Brain microvascular endothelial cell (primary cell): ENCODE measurements at regions not wholly inside any gene's neighbourhood (a gene's known extent, or its start where the extent isn't known, plus 50 kb on each side); places are given as distances from the start of the nearest gene placed in this dataset.

ENCODE experiments used
- DNase-seq: peaks from one replicate; pipeline ENCODE4 v3.0.0-alpha.2; 2020
- H3K27ac ChIP-seq: fragments of 250-450 bp; sonication (Bioruptor Pico); 2 replicates; pipeline ENCODE4 v1.5.1; 2020; ENCODE audit warnings: mild to moderate bottlenecking, moderate library complexity
- H3K27me3 ChIP-seq: fragments of 250-450 bp; sonication (Bioruptor Pico); replicated peaks from 2 replicates; pipeline ENCODE4 v1.5.1; 2020; ENCODE audit warnings: mild to moderate bottlenecking
- H3K36me3 ChIP-seq: fragments of 250-450 bp; sonication (Bioruptor Pico); replicated peaks from 2 replicates; pipeline ENCODE4 v1.5.1; 2020; ENCODE audit warnings: mild to moderate bottlenecking
- H3K4me3 ChIP-seq: 2 replicates; pipeline ENCODE4 v1.5.1; 2011; ENCODE audit warnings: low read depth, mild to moderate bottlenecking, control low read depth, low read length, moderate library complexity
- in situ Hi-C: cut with HindIII; loops from 2 replicates; pipeline ENCODE4 v1.10.0; 2017; ENCODE audit warnings: low sequenced_read_pairs, low pct_ligation_motif_present
- TF ChIP-seq, protein P1 (sequence below): IDR thresholded peaks from 2 replicates; pipeline ENCODE4 v1.5.1; 2011; ENCODE audit warnings: low read depth, mild to moderate bottlenecking, moderate library complexity, low read length, control low read depth, inconsistent platforms; ENCODE audit errors: missing control alignments

GRCh38 chr3:55294557-55294956, 192.5 kb downstream of the WNT5A start:
- in situ Hi-C loops = no loop called here
- TF ChIP-seq, protein P1, sequence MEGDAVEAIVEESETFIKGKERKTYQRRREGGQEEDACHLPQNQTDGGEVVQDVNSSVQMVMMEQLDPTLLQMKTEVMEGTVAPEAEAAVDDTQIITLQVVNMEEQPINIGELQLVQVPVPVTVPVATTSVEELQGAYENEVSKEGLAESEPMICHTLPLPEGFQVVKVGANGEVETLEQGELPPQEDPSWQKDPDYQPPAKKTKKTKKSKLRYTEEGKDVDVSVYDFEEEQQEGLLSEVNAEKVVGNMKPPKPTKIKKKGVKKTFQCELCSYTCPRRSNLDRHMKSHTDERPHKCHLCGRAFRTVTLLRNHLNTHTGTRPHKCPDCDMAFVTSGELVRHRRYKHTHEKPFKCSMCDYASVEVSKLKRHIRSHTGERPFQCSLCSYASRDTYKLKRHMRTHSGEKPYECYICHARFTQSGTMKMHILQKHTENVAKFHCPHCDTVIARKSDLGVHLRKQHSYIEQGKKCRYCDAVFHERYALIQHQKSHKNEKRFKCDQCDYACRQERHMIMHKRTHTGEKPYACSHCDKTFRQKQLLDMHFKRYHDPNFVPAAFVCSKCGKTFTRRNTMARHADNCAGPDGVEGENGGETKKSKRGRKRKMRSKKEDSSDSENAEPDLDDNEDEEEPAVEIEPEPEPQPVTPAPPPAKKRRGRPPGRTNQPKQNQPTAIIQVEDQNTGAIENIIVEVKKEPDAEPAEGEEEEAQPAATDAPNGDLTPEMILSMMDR = no peak
- H3K36me3 ChIP-seq = no peaks in the 10 kb centered on the region

DNA sequence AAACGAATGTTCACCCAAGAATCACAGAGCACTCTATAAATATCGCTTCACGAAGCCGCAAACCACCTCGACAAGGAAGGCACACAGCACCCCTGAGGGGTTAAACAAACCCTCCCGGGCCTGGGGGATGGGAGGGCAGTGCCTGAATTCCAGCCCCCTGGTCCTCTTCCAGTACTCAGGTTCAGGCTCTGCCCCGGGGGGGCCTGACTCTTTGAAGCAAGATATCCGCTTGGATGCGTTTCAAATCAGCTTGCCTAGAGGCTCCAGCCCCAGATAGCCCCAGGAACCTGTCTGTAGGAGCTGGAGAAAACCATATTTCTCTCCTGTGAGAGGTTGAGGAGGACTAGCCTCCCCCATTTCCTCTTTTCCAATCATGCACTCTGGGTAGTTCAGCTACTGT, 194.7 kb downstream of the WNT5A start:
- in situ Hi-C loops = no loop called here
- Histone ChIP-seq H3K36me3 (no peaks in the 10 kb centered on the region), H3K27ac (no peak overlapping the region), H3K4me3 (no peak overlapping the region), H3K27me3 (no peaks in the 10 kb centered on the region)
- no peak for DNase-seq
- TF ChIP-seq, protein P1 = no peak

More at GRCh38 chr3:55294557-55294956, 192.5 kb downstream of the WNT5A start:
- no peak for DNase-seq
- no peak overlapping the region for H3K4me3 ChIP-seq
- no peak overlapping the region for H3K27ac ChIP-seq
- H3K27me3 ChIP-seq = no peaks in the 10 kb centered on the region

GRCh38 chr3:55288657-55289056, 198.4 kb downstream of the WNT5A start:
- Histone ChIP-seq H3K4me3 (no peak overlapping the region), H3K27me3 (no peaks in the 10 kb centered on the region), H3K27ac (no peak overlapping the region), H3K36me3 (no peaks in the 10 kb centered on the region)
- DNase-seq = no peak
- TF ChIP-seq, protein P1 = no peak
- in situ Hi-C loops = no loop called here

GRCh38 chr3:55286693-55287092, 200.4 kb downstream of the WNT5A start:
- Histone ChIP-seq H3K27ac (no peak overlapping the region), H3K36me3 (no peaks in the 10 kb centered on the region), H3K27me3 (no peaks in the 10 kb centered on the region), H3K4me3 (no peak overlapping the region)
- TF ChIP-seq, protein P1 = no peak
- DNase-seq = no peak
- in situ Hi-C loops = no loop called here

GRCh38 chr3:55285156-55285555, 201.9 kb downstream of the WNT5A start:
- Histone ChIP-seq H3K36me3 (no peaks in the 10 kb centered on the region), H3K27ac (no peak overlapping the region), H3K4me3 (no peak overlapping the region), H3K27me3 (no peaks in the 10 kb centered on the region)
- TF ChIP-seq, protein P1 = no peak
- DNase-seq = no peak
- in situ Hi-C loops = no loop called here

DNA sequence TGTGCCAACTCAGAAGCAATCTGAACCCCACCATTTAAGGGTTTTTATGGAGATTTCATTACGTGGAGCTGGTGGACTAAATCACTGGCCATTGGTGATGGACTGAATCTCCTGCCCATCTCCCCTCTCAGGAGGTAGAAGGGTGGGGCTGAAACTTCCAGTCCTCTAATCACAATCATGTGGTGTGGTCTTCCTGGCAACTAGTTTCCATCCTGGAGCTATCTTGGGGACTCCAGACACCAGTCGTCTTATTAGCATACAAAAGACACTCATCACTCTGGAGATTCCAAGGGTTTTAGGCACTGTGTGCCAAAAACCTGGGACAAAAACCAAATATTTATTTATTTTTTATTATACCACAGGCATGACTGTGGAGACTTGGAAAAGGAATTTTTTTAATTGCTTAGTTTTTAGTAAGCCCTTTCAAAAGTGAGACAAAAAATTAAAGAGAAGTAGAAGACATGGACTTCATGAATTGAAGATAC, 203.6 kb downstream of the WNT5A start:
- in situ Hi-C loops = no loop called here
- DNase-seq = no peak
- H3K27me3 ChIP-seq = no peaks in the 10 kb centered on the region
- TF ChIP-seq, protein P1 = no peak
- no peak overlapping the region for H3K27ac ChIP-seq
- H3K4me3 ChIP-seq = no peak overlapping the region
- no peaks in the 10 kb centered on the region for H3K36me3 ChIP-seq
